Suprapubic skin (tissue), 3 donors: ENCODE measurements at regions not wholly inside any gene's neighbourhood (a gene's known extent, or its start where the extent isn't known, plus 50 kb on each side); places are given as distances from the start of the nearest gene placed in this dataset.

Source experiments
- POLR2A ChIP-seq, 2 donors: fragments of 450-650 bp; IDR thresholded peaks; one replicate each; pipeline ENCODE4 v1.6.1; 2017; ENCODE audit warnings: antibody characterized with exemption in 2 of 2, mild to moderate bottlenecking in 2 of 2, moderate library complexity in 2 of 2
- TF ChIP-seq, protein P1 (sequence below), 2 donors: fragments of 200-600 bp in 1 of 2; fragments of 450-650 bp in 1 of 2; sonication (generic) in 1 of 2; IDR thresholded peaks; one replicate each; pipeline ENCODE4 v1.5.1; 2016 to 2019; ENCODE audit warnings: antibody characterized with exemption in 2 of 2, mild to moderate bottlenecking in 1 of 2, moderate library complexity in 1 of 2

DNA sequence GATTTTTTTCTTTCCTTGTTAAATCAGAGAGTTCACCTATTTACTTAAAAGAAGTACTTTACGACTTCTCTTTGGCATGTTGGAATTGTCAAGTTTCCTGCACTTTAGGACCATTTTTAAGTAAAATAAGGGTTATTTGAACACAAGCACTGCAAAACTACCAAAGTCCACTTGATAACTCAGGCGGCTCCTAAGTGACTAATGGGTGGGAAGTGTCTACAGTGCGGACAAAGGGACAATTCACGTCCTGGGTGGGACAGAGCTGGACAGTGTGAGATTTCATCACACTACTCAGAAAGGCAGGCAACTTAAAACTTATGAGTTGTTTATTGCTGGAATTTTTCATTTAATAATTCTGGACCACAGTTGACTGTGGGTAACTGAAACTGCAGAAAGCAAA is 590.2 kb upstream of the UBE2E2 start:
- TF ChIP-seq, protein P1, sequence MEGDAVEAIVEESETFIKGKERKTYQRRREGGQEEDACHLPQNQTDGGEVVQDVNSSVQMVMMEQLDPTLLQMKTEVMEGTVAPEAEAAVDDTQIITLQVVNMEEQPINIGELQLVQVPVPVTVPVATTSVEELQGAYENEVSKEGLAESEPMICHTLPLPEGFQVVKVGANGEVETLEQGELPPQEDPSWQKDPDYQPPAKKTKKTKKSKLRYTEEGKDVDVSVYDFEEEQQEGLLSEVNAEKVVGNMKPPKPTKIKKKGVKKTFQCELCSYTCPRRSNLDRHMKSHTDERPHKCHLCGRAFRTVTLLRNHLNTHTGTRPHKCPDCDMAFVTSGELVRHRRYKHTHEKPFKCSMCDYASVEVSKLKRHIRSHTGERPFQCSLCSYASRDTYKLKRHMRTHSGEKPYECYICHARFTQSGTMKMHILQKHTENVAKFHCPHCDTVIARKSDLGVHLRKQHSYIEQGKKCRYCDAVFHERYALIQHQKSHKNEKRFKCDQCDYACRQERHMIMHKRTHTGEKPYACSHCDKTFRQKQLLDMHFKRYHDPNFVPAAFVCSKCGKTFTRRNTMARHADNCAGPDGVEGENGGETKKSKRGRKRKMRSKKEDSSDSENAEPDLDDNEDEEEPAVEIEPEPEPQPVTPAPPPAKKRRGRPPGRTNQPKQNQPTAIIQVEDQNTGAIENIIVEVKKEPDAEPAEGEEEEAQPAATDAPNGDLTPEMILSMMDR (IDR thresholded peaks at IDR 0.05): no peak
- TF ChIP-seq POLR2A (IDR thresholded peaks at IDR 0.05): no peak
